ENCODE measurements at regions not wholly inside any gene's neighbourhood (a gene's known extent, or its start where the extent isn't known, plus 50 kb on each side); places are given as distances from the start of the nearest gene placed in this dataset.

DNA sequence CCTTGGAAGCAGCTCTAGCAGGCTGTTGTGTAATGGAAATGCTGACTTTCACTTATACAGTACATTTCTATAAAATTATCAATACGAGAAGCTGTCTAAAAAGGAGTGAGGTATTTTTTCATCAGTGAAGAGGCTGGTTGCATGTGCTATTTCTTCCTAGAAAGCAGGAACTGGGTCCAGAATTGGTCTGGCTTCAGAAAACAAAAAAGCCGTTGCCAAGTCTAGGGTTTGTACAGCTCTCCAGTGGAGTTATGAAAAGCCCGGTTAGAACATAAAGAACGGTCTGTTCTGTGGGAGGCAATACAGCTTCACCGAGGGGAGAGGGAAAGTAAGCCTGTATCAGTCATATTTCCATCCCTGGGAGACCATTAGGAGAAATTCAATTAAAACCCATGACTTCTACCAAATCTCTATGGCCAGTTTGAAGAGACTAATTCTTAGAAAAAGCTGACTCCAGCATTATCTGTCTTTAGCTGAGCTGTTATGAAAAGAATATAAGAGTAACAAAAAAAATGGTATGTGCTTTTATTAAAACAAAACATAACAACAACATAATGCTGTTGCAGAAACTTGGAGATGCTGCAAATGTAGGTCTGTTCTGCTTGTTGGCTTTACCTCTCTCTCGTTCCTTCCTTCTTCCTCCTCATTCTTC lies 217.0 kb downstream of the CMPK2 start:
- DNase-seq: no peak
- H3K9me3 Mint-ChIP-seq (ENCODE audit: unreplicated experiment): no peaks in the 10 kb centered on the region

DNA sequence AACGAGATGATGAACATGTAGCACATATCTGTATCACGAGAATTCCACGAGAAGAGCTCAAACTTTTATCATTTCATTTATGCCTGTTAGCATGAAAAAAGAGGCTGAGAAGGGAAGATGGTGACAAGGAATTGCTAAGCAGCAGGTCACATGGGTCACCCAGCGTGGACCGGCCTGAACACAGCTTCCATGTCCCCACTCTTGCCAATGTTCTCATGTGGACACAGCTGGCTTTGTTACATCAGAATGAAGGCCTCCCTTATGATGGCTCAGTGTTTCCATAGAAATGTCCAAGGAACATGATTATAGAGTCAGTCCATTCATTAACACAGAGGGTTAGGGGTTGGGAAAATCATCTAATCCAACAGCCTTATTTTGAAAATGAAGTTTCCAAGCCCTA lies 215.4 kb downstream of the CMPK2 start:
- H3K4me3 Mint-ChIP-seq (ENCODE audit: unreplicated experiment): no peak overlapping the region
- no peaks in the 10 kb centered on the region for H3K36me3 Mint-ChIP-seq (ENCODE audit: unreplicated experiment)
- TF ChIP-seq, protein P1, sequence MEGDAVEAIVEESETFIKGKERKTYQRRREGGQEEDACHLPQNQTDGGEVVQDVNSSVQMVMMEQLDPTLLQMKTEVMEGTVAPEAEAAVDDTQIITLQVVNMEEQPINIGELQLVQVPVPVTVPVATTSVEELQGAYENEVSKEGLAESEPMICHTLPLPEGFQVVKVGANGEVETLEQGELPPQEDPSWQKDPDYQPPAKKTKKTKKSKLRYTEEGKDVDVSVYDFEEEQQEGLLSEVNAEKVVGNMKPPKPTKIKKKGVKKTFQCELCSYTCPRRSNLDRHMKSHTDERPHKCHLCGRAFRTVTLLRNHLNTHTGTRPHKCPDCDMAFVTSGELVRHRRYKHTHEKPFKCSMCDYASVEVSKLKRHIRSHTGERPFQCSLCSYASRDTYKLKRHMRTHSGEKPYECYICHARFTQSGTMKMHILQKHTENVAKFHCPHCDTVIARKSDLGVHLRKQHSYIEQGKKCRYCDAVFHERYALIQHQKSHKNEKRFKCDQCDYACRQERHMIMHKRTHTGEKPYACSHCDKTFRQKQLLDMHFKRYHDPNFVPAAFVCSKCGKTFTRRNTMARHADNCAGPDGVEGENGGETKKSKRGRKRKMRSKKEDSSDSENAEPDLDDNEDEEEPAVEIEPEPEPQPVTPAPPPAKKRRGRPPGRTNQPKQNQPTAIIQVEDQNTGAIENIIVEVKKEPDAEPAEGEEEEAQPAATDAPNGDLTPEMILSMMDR (IDR thresholded peaks at IDR 0.05; ENCODE audit: partially characterized antibody, unreplicated experiment): no peak
- peaks cover 18% of the 10 kb centered on the region for H3K4me1 Mint-ChIP-seq (ENCODE audit: low read depth, unreplicated experiment)
- no peak for DNase-seq
- H3K27ac Mint-ChIP-seq (ENCODE audit: unreplicated experiment): no peak overlapping the region
- H3K9me3 Mint-ChIP-seq (ENCODE audit: unreplicated experiment): no peaks in the 10 kb centered on the region
- H3K27me3 Mint-ChIP-seq (ENCODE audit: unreplicated experiment): no peaks in the 10 kb centered on the region

More for the DNA sequence above, 217.0 kb downstream of the CMPK2 start:
- TF ChIP-seq, protein P1 (IDR thresholded peaks at IDR 0.05; ENCODE audit: partially characterized antibody, unreplicated experiment): no peak
- no peaks in the 10 kb centered on the region for H3K27me3 Mint-ChIP-seq (ENCODE audit: unreplicated experiment)
- no peaks in the 10 kb centered on the region for H3K36me3 Mint-ChIP-seq (ENCODE audit: unreplicated experiment)
- H3K4me3 Mint-ChIP-seq (ENCODE audit: unreplicated experiment): no peak overlapping the region
- peaks cover 14% of the 10 kb centered on the region for H3K4me1 Mint-ChIP-seq (ENCODE audit: low read depth, unreplicated experiment)
- H3K27ac Mint-ChIP-seq (ENCODE audit: unreplicated experiment): no peak overlapping the region

DNA sequence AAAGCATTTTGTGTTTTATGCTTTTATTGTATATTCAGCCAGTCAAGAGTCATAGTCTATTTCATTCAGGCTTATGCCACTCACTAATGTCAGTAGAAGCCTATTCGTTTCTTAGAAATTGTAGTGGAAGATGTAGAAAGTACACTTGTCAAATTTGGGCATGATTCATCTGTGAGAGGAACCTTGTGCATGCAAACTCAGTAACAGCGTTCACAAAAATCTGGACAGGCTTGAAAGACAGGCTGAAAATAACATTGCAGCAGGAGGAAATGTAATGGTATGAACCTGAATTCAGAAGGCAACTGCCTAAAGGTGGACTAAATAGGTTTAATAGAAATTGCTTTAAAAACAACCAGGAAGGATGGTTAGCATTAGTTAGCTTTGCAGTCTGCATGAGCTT lies 213.5 kb downstream of the CMPK2 start:
- Mint-ChIP-seq H3K36me3 (ENCODE audit: unreplicated experiment) (peaks cover 5% of the 10 kb centered on the region), H3K4me1 (ENCODE audit: low read depth, unreplicated experiment) (peaks cover 17% of the 10 kb centered on the region), H3K27me3 (ENCODE audit: unreplicated experiment) (peaks cover 1% of the 10 kb centered on the region), H3K4me3 (ENCODE audit: unreplicated experiment) (no peak overlapping the region), H3K9me3 (ENCODE audit: unreplicated experiment) (no peaks in the 10 kb centered on the region), H3K27ac (ENCODE audit: unreplicated experiment) (no peak overlapping the region)
- DNase-seq: no peak
- TF ChIP-seq, protein P1 (IDR thresholded peaks at IDR 0.05; ENCODE audit: partially characterized antibody, unreplicated experiment): no peak

DNA sequence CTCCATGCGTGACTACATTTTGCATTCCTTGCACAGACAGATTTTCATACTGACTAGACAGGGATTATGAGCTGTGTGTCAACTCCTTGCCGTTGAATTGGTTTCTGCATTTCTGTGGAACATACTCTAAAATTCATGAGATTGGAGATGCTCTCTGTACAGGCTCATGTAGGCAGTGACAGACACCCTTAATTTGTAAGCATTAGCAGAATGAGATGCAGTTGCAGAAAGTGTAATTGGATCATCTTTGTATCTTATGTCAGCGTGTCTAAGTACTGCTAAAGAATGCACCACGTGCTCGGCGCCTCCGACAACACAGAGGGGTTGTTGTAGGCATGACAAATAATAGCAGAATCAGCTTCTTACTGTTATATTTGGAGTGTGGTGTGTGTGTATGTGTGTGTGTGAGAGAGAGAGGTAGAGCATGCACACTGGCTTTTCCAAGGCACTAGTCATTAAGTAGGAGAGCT lies 212.4 kb downstream of the CMPK2 start:
- peaks cover 2% of the 10 kb centered on the region for H3K9me3 Mint-ChIP-seq (ENCODE audit: unreplicated experiment)
- H3K36me3 Mint-ChIP-seq (ENCODE audit: unreplicated experiment): peaks cover 5% of the 10 kb centered on the region
- H3K27me3 Mint-ChIP-seq (ENCODE audit: unreplicated experiment): peaks cover 1% of the 10 kb centered on the region

DNA sequence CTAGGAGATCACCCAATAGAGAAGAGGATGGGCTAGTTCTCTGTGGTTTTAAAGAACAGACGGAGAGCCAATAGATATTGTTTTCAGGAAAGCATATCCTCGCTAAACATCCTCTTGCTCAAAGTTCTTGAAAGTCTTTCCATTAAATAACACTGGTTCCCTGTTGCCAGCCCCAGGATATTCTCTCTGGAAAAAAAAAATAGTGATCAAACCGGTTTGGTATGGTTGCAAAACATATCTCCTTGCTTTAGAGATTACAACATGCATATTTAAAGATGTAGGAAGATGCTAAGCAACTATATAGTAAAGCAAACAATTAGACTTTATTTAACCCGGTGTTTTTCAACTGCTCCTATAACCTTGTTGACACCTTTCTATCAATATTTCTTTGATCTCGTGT lies 211.4 kb downstream of the CMPK2 start:
- TF ChIP-seq, protein P1 (IDR thresholded peaks at IDR 0.05; ENCODE audit: partially characterized antibody, unreplicated experiment): no peak
- Mint-ChIP-seq H3K27me3 (ENCODE audit: unreplicated experiment) (peaks cover 1% of the 10 kb centered on the region), H3K4me3 (ENCODE audit: unreplicated experiment) (no peak overlapping the region), H3K9me3 (ENCODE audit: unreplicated experiment) (peaks cover 2% of the 10 kb centered on the region), H3K4me1 (ENCODE audit: low read depth, unreplicated experiment) (peaks cover 16% of the 10 kb centered on the region), H3K36me3 (ENCODE audit: unreplicated experiment) (peaks cover 5% of the 10 kb centered on the region), H3K27ac (ENCODE audit: unreplicated experiment) (no peak overlapping the region)
- DNase-seq: no peak

More for the DNA sequence above, 212.4 kb downstream of the CMPK2 start:
- H3K27ac Mint-ChIP-seq (ENCODE audit: unreplicated experiment): peak overlapping the region; percentile 79
- peaks cover 16% of the 10 kb centered on the region for H3K4me1 Mint-ChIP-seq (ENCODE audit: low read depth, unreplicated experiment)
- TF ChIP-seq, protein P1 (IDR thresholded peaks at IDR 0.05; ENCODE audit: partially characterized antibody, unreplicated experiment): no peak
- DNase-seq: no peak
- H3K4me3 Mint-ChIP-seq (ENCODE audit: unreplicated experiment): no peak overlapping the region

Measured in glutamatergic neuron (in vitro differentiated cells).